ENCODE measurements at regions not wholly inside any gene's neighbourhood (a gene's known extent, or its start where the extent isn't known, plus 50 kb on each side); places are given as distances from the start of the nearest gene placed in this dataset.
"Not testable (repeated sequence)": the region's sequence is repeated elsewhere in the genome, so short reads cannot be mapped to it uniquely, and the experiment has no call there.

DNA sequence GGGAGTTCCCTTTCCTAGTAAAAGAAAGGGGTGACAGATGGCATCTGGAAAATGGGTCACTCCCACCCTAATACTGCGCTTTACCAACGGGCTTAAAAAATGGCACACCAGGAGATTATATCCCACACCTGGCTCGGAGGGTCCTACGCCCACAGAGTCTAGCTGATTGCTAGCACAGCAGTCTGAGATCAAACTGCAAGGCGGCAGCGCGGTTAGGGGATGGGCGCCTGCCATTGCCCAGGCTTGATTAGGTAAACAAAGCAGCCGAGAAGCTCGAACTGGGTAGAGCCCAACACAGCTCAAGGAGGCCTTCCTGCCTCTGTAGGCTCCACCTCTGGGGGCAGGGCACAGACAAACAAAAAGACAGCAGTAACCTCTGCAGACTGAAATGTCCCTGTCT lies 1097.8 kb upstream of the CNTN5 start:
- TF ChIP-seq, protein P1, sequence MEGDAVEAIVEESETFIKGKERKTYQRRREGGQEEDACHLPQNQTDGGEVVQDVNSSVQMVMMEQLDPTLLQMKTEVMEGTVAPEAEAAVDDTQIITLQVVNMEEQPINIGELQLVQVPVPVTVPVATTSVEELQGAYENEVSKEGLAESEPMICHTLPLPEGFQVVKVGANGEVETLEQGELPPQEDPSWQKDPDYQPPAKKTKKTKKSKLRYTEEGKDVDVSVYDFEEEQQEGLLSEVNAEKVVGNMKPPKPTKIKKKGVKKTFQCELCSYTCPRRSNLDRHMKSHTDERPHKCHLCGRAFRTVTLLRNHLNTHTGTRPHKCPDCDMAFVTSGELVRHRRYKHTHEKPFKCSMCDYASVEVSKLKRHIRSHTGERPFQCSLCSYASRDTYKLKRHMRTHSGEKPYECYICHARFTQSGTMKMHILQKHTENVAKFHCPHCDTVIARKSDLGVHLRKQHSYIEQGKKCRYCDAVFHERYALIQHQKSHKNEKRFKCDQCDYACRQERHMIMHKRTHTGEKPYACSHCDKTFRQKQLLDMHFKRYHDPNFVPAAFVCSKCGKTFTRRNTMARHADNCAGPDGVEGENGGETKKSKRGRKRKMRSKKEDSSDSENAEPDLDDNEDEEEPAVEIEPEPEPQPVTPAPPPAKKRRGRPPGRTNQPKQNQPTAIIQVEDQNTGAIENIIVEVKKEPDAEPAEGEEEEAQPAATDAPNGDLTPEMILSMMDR (IDR thresholded peaks at IDR 0.05): not testable (repeated sequence)
- TF ChIP-seq POLR2AphosphoS5, POLR2A (IDR thresholded peaks at IDR 0.05): not testable (repeated sequence)

All from breast epithelium (tissue), 3 donors.